ENCODE measurements at regions not wholly inside any gene's neighbourhood (a gene's known extent, or its start where the extent isn't known, plus 50 kb on each side); places are given as distances from the start of the nearest gene placed in this dataset.
A peak's percentile ranks its signal among the peaks of the same experiment; 100 is the strongest.

DNA sequence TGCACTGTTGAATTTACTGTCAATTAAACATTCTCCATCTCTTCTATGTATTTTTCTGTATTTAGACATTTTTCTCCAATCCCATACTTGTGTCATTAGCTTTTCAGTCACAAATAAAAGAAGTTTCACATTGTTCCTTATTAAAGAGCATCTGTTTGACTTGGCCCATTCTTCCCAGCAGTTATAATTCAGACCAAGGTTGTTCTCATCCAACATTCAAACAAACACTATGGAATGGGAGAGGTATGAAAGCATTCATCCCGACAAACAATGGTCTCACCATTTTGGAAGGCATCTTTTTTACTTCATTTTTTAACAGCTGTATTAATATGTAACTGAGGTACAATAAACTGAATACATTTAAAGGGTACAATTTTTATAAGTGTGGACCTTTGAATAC lies 208.8 kb upstream of the MAF start:
- Histone ChIP-seq H3K27ac (replicated peaks in 1 of 4) (no peak overlapping the region), H3K4me1 (no peaks in the 10 kb centered on the region), H3K4me3 (no peak overlapping the region), H3K36me3 (no peaks in the 10 kb centered on the region), H3K27me3 (no peaks in the 10 kb centered on the region), H3K9me3 (no peaks in the 10 kb centered on the region)
- DNase-seq (ENCODE audit: extremely low spot score): no peak
- intact Hi-C loops (cut with DNase I): no loop called here
- WGBS: 44% methylated on average over 1 of the region's 1 CpG
- TF ChIP-seq, protein P1, sequence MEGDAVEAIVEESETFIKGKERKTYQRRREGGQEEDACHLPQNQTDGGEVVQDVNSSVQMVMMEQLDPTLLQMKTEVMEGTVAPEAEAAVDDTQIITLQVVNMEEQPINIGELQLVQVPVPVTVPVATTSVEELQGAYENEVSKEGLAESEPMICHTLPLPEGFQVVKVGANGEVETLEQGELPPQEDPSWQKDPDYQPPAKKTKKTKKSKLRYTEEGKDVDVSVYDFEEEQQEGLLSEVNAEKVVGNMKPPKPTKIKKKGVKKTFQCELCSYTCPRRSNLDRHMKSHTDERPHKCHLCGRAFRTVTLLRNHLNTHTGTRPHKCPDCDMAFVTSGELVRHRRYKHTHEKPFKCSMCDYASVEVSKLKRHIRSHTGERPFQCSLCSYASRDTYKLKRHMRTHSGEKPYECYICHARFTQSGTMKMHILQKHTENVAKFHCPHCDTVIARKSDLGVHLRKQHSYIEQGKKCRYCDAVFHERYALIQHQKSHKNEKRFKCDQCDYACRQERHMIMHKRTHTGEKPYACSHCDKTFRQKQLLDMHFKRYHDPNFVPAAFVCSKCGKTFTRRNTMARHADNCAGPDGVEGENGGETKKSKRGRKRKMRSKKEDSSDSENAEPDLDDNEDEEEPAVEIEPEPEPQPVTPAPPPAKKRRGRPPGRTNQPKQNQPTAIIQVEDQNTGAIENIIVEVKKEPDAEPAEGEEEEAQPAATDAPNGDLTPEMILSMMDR (IDR thresholded peaks at IDR 0.05): no peak
- no peak for TF ChIP-seq POLR2AphosphoS5 (IDR thresholded peaks at IDR 0.05)
- TF ChIP-seq POLR2A (IDR thresholded peaks at IDR 0.05; ENCODE audit: low read depth): no peak
- no peak for TF ChIP-seq EP300 (IDR thresholded peaks at IDR 0.05)

DNA sequence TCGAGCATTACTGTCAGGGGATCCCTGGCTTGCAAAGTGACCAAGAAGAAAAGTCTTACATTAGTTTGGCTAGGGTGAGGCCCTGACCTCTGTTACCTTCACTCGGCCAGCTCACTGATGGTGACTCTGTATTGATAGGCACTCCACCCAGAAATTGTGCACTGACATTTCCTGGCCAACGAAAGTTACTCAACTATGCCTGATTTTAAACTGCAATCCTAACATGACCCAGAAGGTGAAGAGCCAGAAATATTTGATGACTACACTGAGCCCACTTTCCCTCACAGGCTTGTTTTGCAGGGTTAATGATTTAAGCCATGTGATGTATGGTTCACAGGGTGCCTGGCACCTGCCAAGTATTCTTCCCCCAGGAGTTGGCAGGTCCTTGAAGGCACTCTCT lies 208.2 kb upstream of the MAF start:
- H3K4me3 ChIP-seq: no peak overlapping the region
- no peaks in the 10 kb centered on the region for H3K4me1 ChIP-seq
- H3K9me3 ChIP-seq: no peaks in the 10 kb centered on the region
- intact Hi-C loops (cut with DNase I): no loop called here
- no peaks in the 10 kb centered on the region for H3K27me3 ChIP-seq
- no peak overlapping the region for H3K27ac ChIP-seq (replicated peaks in 1 of 4)
- TF ChIP-seq POLR2A (IDR thresholded peaks at IDR 0.05; ENCODE audit: low read depth) (no peak), EP300 (IDR thresholded peaks at IDR 0.05) (no peak), POLR2AphosphoS5 (IDR thresholded peaks at IDR 0.05) (no peak)
- TF ChIP-seq, protein P1 (IDR thresholded peaks at IDR 0.05): no peak
- no peaks in the 10 kb centered on the region for H3K36me3 ChIP-seq
- peak; percentile 86 for DNase-seq (ENCODE audit: extremely low spot score)
- 68% methylated on average over 3 of the region's 3 CpGs for WGBS

DNA sequence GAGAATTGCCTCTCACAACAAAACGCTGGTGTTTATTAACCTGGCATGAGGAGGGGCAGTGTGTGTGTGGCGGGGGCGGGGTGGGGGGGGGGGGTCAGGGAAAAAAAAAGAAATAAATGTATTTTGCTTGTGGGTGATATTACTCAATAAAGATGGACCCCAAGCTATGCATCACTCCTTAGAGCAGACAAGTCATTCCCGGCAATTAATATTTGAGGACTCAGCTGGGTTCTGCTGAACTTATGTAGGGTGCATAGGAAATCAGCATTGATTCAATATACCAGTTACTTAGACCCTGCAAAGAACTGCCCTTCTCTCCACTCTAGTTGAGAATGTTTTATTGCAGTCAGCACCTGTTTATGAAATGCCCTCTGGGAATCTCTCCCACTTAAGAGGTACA lies 206.2 kb upstream of the MAF start:
- Histone ChIP-seq H3K36me3 (no peaks in the 10 kb centered on the region), H3K9me3 (no peaks in the 10 kb centered on the region), H3K27me3 (no peaks in the 10 kb centered on the region), H3K27ac (replicated peaks in 1 of 4) (no peak overlapping the region), H3K4me1 (no peaks in the 10 kb centered on the region), H3K4me3 (no peak overlapping the region)
- WGBS: 89% methylated on average over 4 of the region's 4 CpGs
- intact Hi-C loops (cut with DNase I): no loop called here
- peak; percentile 5 for DNase-seq (ENCODE audit: extremely low spot score)
- TF ChIP-seq, protein P1 (IDR thresholded peaks at IDR 0.05): no peak
- TF ChIP-seq POLR2A (IDR thresholded peaks at IDR 0.05; ENCODE audit: low read depth) (no peak), EP300 (IDR thresholded peaks at IDR 0.05) (no peak), POLR2AphosphoS5 (IDR thresholded peaks at IDR 0.05) (no peak)

DNA sequence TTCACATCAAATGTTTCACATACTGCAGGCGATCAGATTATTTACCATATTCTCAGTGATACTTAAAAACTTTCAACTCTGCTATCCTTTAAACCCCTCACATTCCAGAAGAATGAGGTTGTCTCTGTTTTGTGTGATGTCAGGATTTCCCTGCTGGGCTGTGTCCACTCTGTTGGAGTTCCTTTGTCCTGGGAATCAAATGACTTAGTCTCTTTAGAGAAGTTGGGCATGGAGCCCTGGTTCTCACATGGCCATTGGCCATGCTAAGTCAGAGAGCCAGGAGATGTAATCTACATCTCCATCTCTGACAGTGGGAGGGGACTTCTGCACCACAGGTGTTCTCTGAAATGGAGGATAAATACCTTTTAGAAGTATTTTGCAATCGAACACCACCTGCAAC lies 205.1 kb upstream of the MAF start:
- WGBS: 74% methylated on average over 2 of the region's 2 CpGs

DNA sequence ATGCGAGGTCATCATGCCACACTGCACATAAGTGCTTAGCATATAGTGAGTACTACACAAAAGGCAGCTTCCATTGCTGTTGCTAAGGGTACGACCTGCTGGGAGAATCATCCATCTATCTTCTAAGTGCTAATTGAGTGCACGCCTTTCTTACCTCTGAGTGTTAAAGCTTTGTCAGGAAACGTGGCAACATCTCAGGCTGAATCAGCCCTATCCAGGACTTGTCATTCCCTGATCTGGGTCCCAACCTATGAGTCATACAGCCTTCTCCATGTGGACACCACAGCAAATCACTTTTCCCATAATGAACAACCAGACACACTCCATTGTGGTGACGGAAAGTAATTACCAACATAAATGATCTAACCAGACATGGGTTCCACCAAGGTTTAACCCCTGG lies 201.1 kb upstream of the MAF start:
- peak; percentile 64 for DNase-seq (ENCODE audit: extremely low spot score)
- TF ChIP-seq EP300 (IDR thresholded peaks at IDR 0.05) (no peak), POLR2A (IDR thresholded peaks at IDR 0.05; ENCODE audit: low read depth) (no peak), POLR2AphosphoS5 (IDR thresholded peaks at IDR 0.05) (no peak)
- TF ChIP-seq, protein P1 (IDR thresholded peaks at IDR 0.05): no peak
- Histone ChIP-seq H3K9me3 (no peaks in the 10 kb centered on the region), H3K27ac (replicated peaks in 1 of 4) (no peak overlapping the region), H3K36me3 (no peaks in the 10 kb centered on the region), H3K4me3 (no peak overlapping the region), H3K4me1 (no peaks in the 10 kb centered on the region), H3K27me3 (no peaks in the 10 kb centered on the region)
- WGBS: 74% methylated on average over 5 of the region's 5 CpGs
- intact Hi-C loops (cut with DNase I): no loop called here

More for the DNA sequence above, 205.1 kb upstream of the MAF start:
- no peak overlapping the region for H3K27ac ChIP-seq (replicated peaks in 1 of 4)
- H3K4me1 ChIP-seq: no peaks in the 10 kb centered on the region
- DNase-seq (ENCODE audit: extremely low spot score): peak; percentile 78
- no peak overlapping the region for H3K4me3 ChIP-seq
- intact Hi-C loops (cut with DNase I): no loop called here
- no peaks in the 10 kb centered on the region for H3K36me3 ChIP-seq
- no peaks in the 10 kb centered on the region for H3K27me3 ChIP-seq
- no peak for TF ChIP-seq EP300 (IDR thresholded peaks at IDR 0.05)
- TF ChIP-seq POLR2AphosphoS5 (IDR thresholded peaks at IDR 0.05): no peak
- no peak for TF ChIP-seq POLR2A (IDR thresholded peaks at IDR 0.05; ENCODE audit: low read depth)
- no peaks in the 10 kb centered on the region for H3K9me3 ChIP-seq

All from esophagus muscularis mucosa (tissue), 4 donors.